ENCODE measurements at regions not wholly inside any gene's neighbourhood (a gene's known extent, or its start where the extent isn't known, plus 50 kb on each side); places are given as distances from the start of the nearest gene placed in this dataset.

GRCh38 chr2:100192825-100193224 lies 50.4 kb upstream of the AFF3 start:
- no peak for DNase-seq (ENCODE audit: low read depth)

GRCh38 chr2:100192300-100192699 lies 49.9 kb upstream of the AFF3 start:
- no peak for DNase-seq (ENCODE audit: low read depth)
